ENCODE measurements at regions not wholly inside any gene's neighbourhood (a gene's known extent, or its start where the extent isn't known, plus 50 kb on each side); places are given as distances from the start of the nearest gene placed in this dataset.

DNA sequence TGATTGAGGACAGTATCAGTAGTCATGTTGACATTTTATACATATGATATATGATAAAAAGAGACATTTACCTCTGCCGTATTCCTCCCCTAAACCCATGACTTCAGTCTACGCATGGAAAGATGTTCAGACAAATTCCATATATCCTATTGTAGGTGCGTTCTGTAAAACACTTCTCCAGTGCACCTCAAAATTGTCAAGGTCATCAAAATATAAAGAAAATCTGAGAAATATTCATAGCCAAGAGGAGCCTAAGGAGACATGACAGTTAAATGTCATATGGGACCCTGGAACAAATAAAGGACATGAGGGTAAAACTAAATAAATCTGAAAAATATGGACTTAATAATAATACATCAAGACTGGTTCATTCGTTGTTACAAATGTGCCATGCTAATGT lies 71.5 kb downstream of the CCER1 start:
- no peaks in the 10 kb centered on the region for H3K9me3 ChIP-seq (replicated peaks; ENCODE audit: control insufficient read depth, insufficient read depth, low read length)
- H3K27ac ChIP-seq (ENCODE audit: insufficient read depth, low read depth, low read length), result no peak overlapping the region
- BruUV-seq (replicated peaks), result no TSS peak
- H3K79me2 ChIP-seq (ENCODE audit: control insufficient read depth, insufficient read depth, low read length), result no peaks in the 10 kb centered on the region
- no peaks in the 10 kb centered on the region for H3K36me3 ChIP-seq (ENCODE audit: control insufficient read depth in 2 of 2, extremely low read depth in 1 of 2, insufficient read depth in 2 of 2, low read length in 2 of 2)
- TF ChIP-seq JUN (IDR thresholded peaks at IDR 0.05; ENCODE audit: borderline replicate concordance, insufficient read depth, insufficient read length, low read depth), result no peak
- TF ChIP-seq GATA2 (IDR thresholded peaks at IDR 0.05; ENCODE audit: insufficient read depth, insufficient read length, low read depth, low read length), result no peak
- TF ChIP-seq EZH2 (IDR thresholded peaks at IDR 0.05; ENCODE audit: borderline replicate concordance, low read depth, low read length, severe bottlenecking), result no peak
- TF ChIP-seq FOS (IDR thresholded peaks at IDR 0.05; ENCODE audit: borderline replicate concordance, insufficient read depth, low read length), result no peak
- TF ChIP-seq POLR2A (IDR thresholded peaks at IDR 0.05; ENCODE audit: low read depth, low read length), result no peak
- TF ChIP-seq POLR2AphosphoS5 (IDR thresholded peaks at IDR 0.05; ENCODE audit: insufficient read depth, low read depth, low read length), result no peak
- TF ChIP-seq, protein P1, sequence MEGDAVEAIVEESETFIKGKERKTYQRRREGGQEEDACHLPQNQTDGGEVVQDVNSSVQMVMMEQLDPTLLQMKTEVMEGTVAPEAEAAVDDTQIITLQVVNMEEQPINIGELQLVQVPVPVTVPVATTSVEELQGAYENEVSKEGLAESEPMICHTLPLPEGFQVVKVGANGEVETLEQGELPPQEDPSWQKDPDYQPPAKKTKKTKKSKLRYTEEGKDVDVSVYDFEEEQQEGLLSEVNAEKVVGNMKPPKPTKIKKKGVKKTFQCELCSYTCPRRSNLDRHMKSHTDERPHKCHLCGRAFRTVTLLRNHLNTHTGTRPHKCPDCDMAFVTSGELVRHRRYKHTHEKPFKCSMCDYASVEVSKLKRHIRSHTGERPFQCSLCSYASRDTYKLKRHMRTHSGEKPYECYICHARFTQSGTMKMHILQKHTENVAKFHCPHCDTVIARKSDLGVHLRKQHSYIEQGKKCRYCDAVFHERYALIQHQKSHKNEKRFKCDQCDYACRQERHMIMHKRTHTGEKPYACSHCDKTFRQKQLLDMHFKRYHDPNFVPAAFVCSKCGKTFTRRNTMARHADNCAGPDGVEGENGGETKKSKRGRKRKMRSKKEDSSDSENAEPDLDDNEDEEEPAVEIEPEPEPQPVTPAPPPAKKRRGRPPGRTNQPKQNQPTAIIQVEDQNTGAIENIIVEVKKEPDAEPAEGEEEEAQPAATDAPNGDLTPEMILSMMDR (IDR thresholded peaks at IDR 0.05; ENCODE audit: extremely low read depth in 1 of 2, insufficient read depth in 1 of 2, low read depth in 1 of 2, low read length in 2 of 2), result no peak
- TF ChIP-seq MYC (IDR thresholded peaks at IDR 0.05; ENCODE audit: low read depth, low read length), result no peak
- no peak for TF ChIP-seq MAX (IDR thresholded peaks at IDR 0.05; ENCODE audit: insufficient read depth, insufficient read length)
- intact Hi-C loops (cut with micrococcal nuclease), result no loop called here
- H4K20me1 ChIP-seq (replicated peaks; ENCODE audit: control insufficient read depth, extremely low read depth, insufficient read depth, low read length), result no peaks in the 10 kb centered on the region
- H3K4me3 ChIP-seq (replicated peaks in 1 of 3; ENCODE audit: insufficient read depth in 1 of 3, low read depth in 1 of 3, low read length in 3 of 3), result no peak overlapping the region
- ChIA-PET CTCF (no interaction called here), POLR2A (no interaction called here)
- dilution Hi-C loops (cut with MboI; ENCODE audit: extremely low pct_ligation_motif_present, low sequenced_read_pairs), result no loop called here
- H2AFZ ChIP-seq (ENCODE audit: low read depth, low read length), result no peak overlapping the region
- H3K9ac ChIP-seq (replicated peaks; ENCODE audit: extremely low read depth, insufficient read depth, low read length), result no peak overlapping the region
- H3K4me2 ChIP-seq (ENCODE audit: insufficient read depth, low read length), result no peak overlapping the region
- H3K27me3 ChIP-seq (ENCODE audit: control insufficient read depth in 2 of 2, insufficient read depth in 2 of 2, low read length in 2 of 2), result no peaks in the 10 kb centered on the region
- no peaks in the 10 kb centered on the region for H3K4me1 ChIP-seq (ENCODE audit: control insufficient read depth, extremely low read depth, insufficient read depth, low read length)
- FAIRE-seq, result no peak
- H3K9me1 ChIP-seq (replicated peaks; ENCODE audit: control insufficient read depth, extremely low read depth, insufficient read depth, low read length), result no peaks in the 10 kb centered on the region
- no peak for DNase-seq (ENCODE audit: low read depth, low spot score)
